ENCODE measurements at regions not wholly inside any gene's neighbourhood (a gene's known extent, or its start where the extent isn't known, plus 50 kb on each side); places are given as distances from the start of the nearest gene placed in this dataset.
A peak's percentile ranks its signal among the peaks of the same experiment; 100 is the strongest.

DNA sequence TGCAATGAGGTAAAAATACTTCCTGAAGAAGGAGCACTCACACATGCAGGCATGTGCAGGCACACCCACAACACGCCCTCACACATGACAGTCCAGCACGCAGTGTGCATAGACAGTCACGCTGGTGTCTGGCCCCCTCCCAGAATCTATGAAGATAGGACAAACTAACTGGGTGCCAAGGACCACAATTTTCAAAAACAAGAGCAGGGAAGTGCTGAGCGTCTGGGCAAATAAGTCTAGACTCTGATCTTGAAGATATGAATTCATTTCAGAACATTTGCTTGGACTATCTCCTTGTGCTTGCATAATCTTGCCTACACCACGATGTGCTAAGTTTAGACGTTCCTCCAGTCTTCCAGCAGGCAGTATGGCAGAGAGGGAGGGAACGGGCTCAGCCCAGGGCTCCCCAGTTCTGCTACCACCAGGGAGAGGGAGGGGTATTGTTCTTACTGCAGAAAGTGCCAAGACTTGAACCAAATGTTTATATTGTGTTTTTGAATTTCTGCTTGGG lies 276.5 kb upstream of the KLF6 start:
- TF ChIP-seq PRDM4 (tag by site-specific recombination; IDR thresholded peaks at IDR 0.05) = no peak
- TF ChIP-seq ZNF202 (tag by site-specific recombination; IDR thresholded peaks at IDR 0.05; ENCODE audit: borderline replicate concordance) = no peak
- TF ChIP-seq ZNF132 (tag by site-specific recombination; IDR thresholded peaks at IDR 0.05; ENCODE audit: borderline replicate concordance) = no peak
- TF ChIP-seq, protein P1, sequence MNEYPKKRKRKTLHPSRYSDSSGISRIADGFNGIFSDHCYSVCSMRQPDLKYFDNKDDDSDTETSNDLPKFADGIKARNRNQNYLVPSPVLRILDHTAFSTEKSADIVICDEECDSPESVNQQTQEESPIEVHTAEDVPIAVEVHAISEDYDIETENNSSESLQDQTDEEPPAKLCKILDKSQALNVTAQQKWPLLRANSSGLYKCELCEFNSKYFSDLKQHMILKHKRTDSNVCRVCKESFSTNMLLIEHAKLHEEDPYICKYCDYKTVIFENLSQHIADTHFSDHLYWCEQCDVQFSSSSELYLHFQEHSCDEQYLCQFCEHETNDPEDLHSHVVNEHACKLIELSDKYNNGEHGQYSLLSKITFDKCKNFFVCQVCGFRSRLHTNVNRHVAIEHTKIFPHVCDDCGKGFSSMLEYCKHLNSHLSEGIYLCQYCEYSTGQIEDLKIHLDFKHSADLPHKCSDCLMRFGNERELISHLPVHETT (tag by site-specific recombination; IDR thresholded peaks at IDR 0.05) = no peak
- no peak for TF ChIP-seq ZNF621 (tag by site-specific recombination; IDR thresholded peaks at IDR 0.05)
- 0 out of 2 replicates have a peak, but pooled peaks have one; percentile 24 for TF ChIP-seq KLF10 (tag by site-specific recombination; IDR thresholded peaks at IDR 0.05)
- no peak for TF ChIP-seq ZNF473 (tag by site-specific recombination; IDR thresholded peaks at IDR 0.05)
- no peak overlapping the region for H3K4me3 ChIP-seq (ENCODE audit: low read depth, low read length)
- no peaks in the 10 kb centered on the region for H3K36me3 ChIP-seq (ENCODE audit: control insufficient read depth in 2 of 2, insufficient read depth in 1 of 2, low read length in 2 of 2)
- ChIA-PET POLR2A (no interaction called here), CTCF (no interaction called here)
- H3K4me1 ChIP-seq (ENCODE audit: control insufficient read depth, insufficient read depth, low read length) = peaks cover 5% of the 10 kb centered on the region; the same call in 1 of the 2 replicates
- no peaks in the 10 kb centered on the region for H3K9me3 ChIP-seq (ENCODE audit: control insufficient read depth, insufficient read depth, low read depth, low read length)
- H3K27ac ChIP-seq (ENCODE audit: extremely low read depth, low read depth, low read length) = no peak overlapping the region

- ChIA-PET CTCF (interaction anchor here (0.6 kb wide), 1 partner anchor 21 kb away, joined by 4 read pairs; no protein-coding TSS in a partner anchor), POLR2A (interaction anchor here (0.7 kb wide), 1 partner anchor 10 kb away, joined by 3 read pairs; no protein-coding TSS in a partner anchor)
- H3K27ac ChIP-seq (ENCODE audit: extremely low read depth, low read depth, low read length) = no peak overlapping the region
- no peaks in the 10 kb centered on the region for H3K36me3 ChIP-seq (ENCODE audit: control insufficient read depth in 2 of 2, insufficient read depth in 1 of 2, low read length in 2 of 2)
- no peak overlapping the region for H3K4me3 ChIP-seq (ENCODE audit: low read depth, low read length)
- TF ChIP-seq ZNF121 (tag by site-specific recombination; IDR thresholded peaks at IDR 0.05) (0 out of 2 replicates have a peak, but pooled peaks have one; percentile 26), SP2 (tag by site-specific recombination; IDR thresholded peaks at IDR 0.05) (no peak)
- no peaks in the 10 kb centered on the region for H3K9me3 ChIP-seq (ENCODE audit: control insufficient read depth, insufficient read depth, low read depth, low read length)
- peaks cover 5% of the 10 kb centered on the region; the same call in 1 of the 2 replicates for H3K4me1 ChIP-seq (ENCODE audit: control insufficient read depth, insufficient read depth, low read length)
Observed at GRCh38 chr10:4059471-4060138, 274.6 kb upstream of the KLF6 start.

DNA sequence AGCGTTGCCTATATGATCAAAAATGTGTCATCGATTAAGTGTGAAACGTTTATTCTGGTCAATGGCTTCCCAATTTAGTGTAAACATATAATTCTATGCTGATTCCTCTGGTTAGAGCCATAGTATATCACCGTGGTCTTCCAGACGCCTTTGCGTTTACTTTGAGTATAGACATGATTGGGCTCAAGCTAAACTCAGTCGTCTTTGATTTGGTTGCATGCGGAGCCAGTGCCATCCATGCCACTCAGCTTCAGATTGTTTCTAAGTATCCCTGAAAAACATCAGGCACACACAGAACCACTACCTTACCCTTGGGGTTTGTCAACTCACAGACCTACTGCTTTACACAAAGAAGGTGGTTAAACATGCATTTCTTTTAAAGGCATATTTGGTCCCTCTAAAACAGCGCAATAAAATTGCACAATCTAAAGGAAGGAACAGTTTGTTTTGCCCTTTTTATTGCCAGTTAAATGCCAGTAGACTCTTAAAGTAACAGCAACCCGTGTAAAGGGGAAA lies 273.6 kb upstream of the KLF6 start:
- ChIA-PET CTCF (no interaction called here), POLR2A (no interaction called here)
- Histone ChIP-seq H3K27ac (ENCODE audit: extremely low read depth, low read depth, low read length) (no peak overlapping the region; the same call in none of the 2 replicates), H3K9me3 (ENCODE audit: control insufficient read depth, insufficient read depth, low read depth, low read length) (no peaks in the 10 kb centered on the region), H3K4me3 (ENCODE audit: low read depth, low read length) (no peak overlapping the region), H3K36me3 (ENCODE audit: control insufficient read depth in 2 of 2, insufficient read depth in 1 of 2, low read length in 2 of 2) (no peaks in the 10 kb centered on the region), H3K4me1 (ENCODE audit: control insufficient read depth, insufficient read depth, low read length) (peaks cover 5% of the 10 kb centered on the region; the same call in 1 of the 2 replicates)
- TF ChIP-seq ZNF692 (tag by site-specific recombination; IDR thresholded peaks at IDR 0.05) (0 out of 2 replicates have a peak, but pooled peaks have one; percentile 34), IKZF3 (tag by site-specific recombination; IDR thresholded peaks at IDR 0.05) (0 out of 2 replicates have a peak, but pooled peaks have one; percentile 23), ZBTB21 (tag by site-specific recombination; IDR thresholded peaks at IDR 0.05) (no peak), ZNF138 (tag by site-specific recombination; IDR thresholded peaks at IDR 0.05; ENCODE audit: borderline replicate concordance) (no peak), ZNF521 (tag by site-specific recombination; IDR thresholded peaks at IDR 0.05) (no peak), ZBTB20 (tag by site-specific recombination; IDR thresholded peaks at IDR 0.05) (peak; percentile 87), ZBTB26 (tag by site-specific recombination; optimal IDR thresholded peaks at IDR 0.05) (no peak), ZBTB17 (tag by site-specific recombination; IDR thresholded peaks at IDR 0.05) (peak; percentile 62; the same call in 1 of the 2 replicates), FEZF1 (tag by site-specific recombination; IDR thresholded peaks at IDR 0.05) (peak; percentile 86)
- TF ChIP-seq, protein P2, sequence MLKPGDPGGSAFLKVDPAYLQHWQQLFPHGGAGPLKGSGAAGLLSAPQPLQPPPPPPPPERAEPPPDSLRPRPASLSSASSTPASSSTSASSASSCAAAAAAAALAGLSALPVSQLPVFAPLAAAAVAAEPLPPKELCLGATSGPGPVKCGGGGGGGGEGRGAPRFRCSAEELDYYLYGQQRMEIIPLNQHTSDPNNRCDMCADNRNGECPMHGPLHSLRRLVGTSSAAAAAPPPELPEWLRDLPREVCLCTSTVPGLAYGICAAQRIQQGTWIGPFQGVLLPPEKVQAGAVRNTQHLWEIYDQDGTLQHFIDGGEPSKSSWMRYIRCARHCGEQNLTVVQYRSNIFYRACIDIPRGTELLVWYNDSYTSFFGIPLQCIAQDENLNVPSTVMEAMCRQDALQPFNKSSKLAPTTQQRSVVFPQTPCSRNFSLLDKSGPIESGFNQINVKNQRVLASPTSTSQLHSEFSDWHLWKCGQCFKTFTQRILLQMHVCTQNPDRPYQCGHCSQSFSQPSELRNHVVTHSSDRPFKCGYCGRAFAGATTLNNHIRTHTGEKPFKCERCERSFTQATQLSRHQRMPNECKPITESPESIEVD (tag by site-specific recombination; IDR thresholded peaks at IDR 0.05) = peak; percentile 46
- TF ChIP-seq, protein P3, sequence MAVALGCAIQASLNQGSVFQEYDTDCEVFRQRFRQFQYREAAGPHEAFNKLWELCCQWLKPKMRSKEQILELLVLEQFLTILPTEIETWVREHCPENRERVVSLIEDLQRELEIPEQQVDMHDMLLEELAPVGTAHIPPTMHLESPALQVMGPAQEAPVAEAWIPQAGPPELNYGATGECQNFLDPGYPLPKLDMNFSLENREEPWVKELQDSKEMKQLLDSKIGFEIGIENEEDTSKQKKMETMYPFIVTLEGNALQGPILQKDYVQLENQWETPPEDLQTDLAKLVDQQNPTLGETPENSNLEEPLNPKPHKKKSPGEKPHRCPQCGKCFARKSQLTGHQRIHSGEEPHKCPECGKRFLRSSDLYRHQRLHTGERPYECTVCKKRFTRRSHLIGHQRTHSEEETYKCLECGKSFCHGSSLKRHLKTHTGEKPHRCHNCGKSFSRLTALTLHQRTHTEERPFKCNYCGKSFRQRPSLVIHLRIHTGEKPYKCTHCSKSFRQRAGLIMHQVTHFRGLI (tag by site-specific recombination; IDR thresholded peaks at IDR 0.05) = no peak
